ENCODE measurements at regions not wholly inside any gene's neighbourhood (a gene's known extent, or its start where the extent isn't known, plus 50 kb on each side); places are given as distances from the start of the nearest gene placed in this dataset.

GRCh38 chr5:125874057-125874456 is 549.2 kb upstream of the GRAMD2B start:
- no peak for DNase-seq
- Mint-ChIP-seq H3K4me1 (ENCODE audit: low read depth, unreplicated experiment) (peaks cover 5% of the 10 kb centered on the region), H3K9me3 (ENCODE audit: unreplicated experiment) (no peaks in the 10 kb centered on the region), H3K4me3 (ENCODE audit: unreplicated experiment) (no peak overlapping the region), H3K27me3 (ENCODE audit: unreplicated experiment) (no peaks in the 10 kb centered on the region), H3K36me3 (ENCODE audit: unreplicated experiment) (no peaks in the 10 kb centered on the region), H3K27ac (ENCODE audit: unreplicated experiment) (no peak overlapping the region)
- no peak for TF ChIP-seq CTCF (IDR thresholded peaks at IDR 0.05; ENCODE audit: partially characterized antibody, unreplicated experiment)

DNA sequence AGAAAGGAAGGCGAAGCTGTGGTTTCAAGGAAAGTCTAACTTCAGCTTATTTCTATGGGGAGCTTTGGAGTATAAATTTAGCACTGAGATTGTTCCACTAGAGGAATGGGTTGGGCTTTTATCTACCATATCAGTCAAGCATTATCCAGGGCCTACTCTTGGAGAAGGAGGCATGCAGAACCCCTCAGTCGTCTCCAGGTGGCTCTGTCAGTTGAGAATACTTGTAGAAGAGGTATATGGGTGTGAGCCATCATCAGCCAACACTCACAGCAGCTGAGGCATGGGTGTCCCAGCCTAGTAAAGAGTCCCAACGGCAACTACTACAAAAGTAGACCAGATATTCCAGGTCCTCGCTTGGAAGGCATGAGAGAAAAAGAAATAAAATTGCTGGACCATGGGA is 548.5 kb upstream of the GRAMD2B start:
- H3K36me3 Mint-ChIP-seq (ENCODE audit: unreplicated experiment), result no peaks in the 10 kb centered on the region
- no peaks in the 10 kb centered on the region for H3K9me3 Mint-ChIP-seq (ENCODE audit: unreplicated experiment)
- no peak overlapping the region for H3K4me3 Mint-ChIP-seq (ENCODE audit: unreplicated experiment)
- H3K4me1 Mint-ChIP-seq (ENCODE audit: low read depth, unreplicated experiment), result peaks cover 5% of the 10 kb centered on the region
- H3K27ac Mint-ChIP-seq (ENCODE audit: unreplicated experiment), result no peak overlapping the region
- TF ChIP-seq CTCF (IDR thresholded peaks at IDR 0.05; ENCODE audit: partially characterized antibody, unreplicated experiment), result no peak
- H3K27me3 Mint-ChIP-seq (ENCODE audit: unreplicated experiment), result no peaks in the 10 kb centered on the region
- DNase-seq, result no peak

DNA sequence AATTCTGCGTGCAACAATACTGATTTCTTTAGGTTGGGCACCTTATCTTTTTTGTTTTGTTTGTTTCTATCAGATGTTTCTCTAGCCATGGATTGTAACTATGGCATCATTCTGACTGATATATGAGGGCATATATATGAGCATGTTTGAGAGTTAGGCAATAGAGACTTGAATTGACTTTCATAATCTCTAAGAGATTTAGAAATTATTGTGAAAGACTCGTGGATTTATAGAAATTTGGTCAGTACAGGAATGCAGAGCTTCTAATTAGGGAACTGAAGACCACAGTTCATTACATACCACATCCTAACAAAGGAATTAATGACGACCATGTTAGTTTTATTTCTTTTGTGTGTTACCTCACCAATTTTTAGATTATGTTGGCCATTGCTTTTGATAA is 546.0 kb upstream of the GRAMD2B start:
- no peaks in the 10 kb centered on the region for H3K4me1 Mint-ChIP-seq (ENCODE audit: low read depth, unreplicated experiment)
- H3K9me3 Mint-ChIP-seq (ENCODE audit: unreplicated experiment), result no peaks in the 10 kb centered on the region
- no peak for TF ChIP-seq CTCF (IDR thresholded peaks at IDR 0.05; ENCODE audit: partially characterized antibody, unreplicated experiment)
- H3K4me3 Mint-ChIP-seq (ENCODE audit: unreplicated experiment), result no peak overlapping the region
- H3K36me3 Mint-ChIP-seq (ENCODE audit: unreplicated experiment), result no peaks in the 10 kb centered on the region
- H3K27ac Mint-ChIP-seq (ENCODE audit: unreplicated experiment), result no peak overlapping the region
- H3K27me3 Mint-ChIP-seq (ENCODE audit: unreplicated experiment), result no peaks in the 10 kb centered on the region
- DNase-seq, result no peak

DNA sequence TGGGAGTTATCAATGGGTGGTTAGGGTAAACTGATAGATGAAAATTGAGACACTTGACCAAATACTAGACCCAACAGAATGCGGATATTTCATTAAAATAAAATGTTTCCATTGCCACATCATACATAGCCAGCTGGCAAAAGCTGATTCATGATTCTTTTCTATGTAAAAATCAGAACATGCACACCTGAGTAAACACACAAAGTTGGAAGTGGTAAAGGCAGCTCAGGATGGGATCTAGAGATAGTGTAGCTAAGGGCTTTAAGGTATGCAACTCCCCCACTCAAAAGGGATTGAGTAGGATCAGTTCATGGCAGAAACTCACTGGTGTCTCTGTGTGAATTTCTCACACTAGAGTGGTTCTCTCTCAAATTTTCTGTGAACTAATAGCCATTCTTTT is 541.1 kb upstream of the GRAMD2B start:
- Mint-ChIP-seq H3K4me1 (ENCODE audit: low read depth, unreplicated experiment) (no peaks in the 10 kb centered on the region), H3K4me3 (ENCODE audit: unreplicated experiment) (no peak overlapping the region), H3K27ac (ENCODE audit: unreplicated experiment) (no peak overlapping the region), H3K9me3 (ENCODE audit: unreplicated experiment) (no peaks in the 10 kb centered on the region), H3K36me3 (ENCODE audit: unreplicated experiment) (no peaks in the 10 kb centered on the region), H3K27me3 (ENCODE audit: unreplicated experiment) (no peaks in the 10 kb centered on the region)
- no peak for DNase-seq
- TF ChIP-seq CTCF (IDR thresholded peaks at IDR 0.05; ENCODE audit: partially characterized antibody, unreplicated experiment), result no peak

DNA sequence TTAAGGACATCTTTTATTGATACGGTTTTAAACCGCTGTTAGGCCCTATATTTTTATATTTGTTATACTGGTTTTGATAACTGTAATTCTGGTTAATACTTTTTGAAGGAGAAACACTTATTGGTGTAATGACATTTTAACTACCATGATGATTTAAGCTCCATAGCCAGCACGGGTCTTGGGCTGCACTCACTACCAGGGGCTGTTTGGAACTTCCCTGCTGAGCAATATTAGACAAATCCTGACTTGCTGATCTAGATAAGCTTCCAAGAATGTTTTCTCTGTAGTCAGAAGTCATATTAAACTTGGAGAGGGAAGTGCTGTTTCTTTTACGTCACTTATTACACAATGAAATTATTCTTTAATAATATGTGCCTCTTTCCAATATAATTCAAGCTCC is 540.0 kb upstream of the GRAMD2B start:
- no peak overlapping the region for H3K4me3 Mint-ChIP-seq (ENCODE audit: unreplicated experiment)
- no peaks in the 10 kb centered on the region for H3K4me1 Mint-ChIP-seq (ENCODE audit: low read depth, unreplicated experiment)
- no peaks in the 10 kb centered on the region for H3K27me3 Mint-ChIP-seq (ENCODE audit: unreplicated experiment)
- no peak for TF ChIP-seq CTCF (IDR thresholded peaks at IDR 0.05; ENCODE audit: partially characterized antibody, unreplicated experiment)
- H3K36me3 Mint-ChIP-seq (ENCODE audit: unreplicated experiment), result no peaks in the 10 kb centered on the region
- DNase-seq, result no peak
- H3K9me3 Mint-ChIP-seq (ENCODE audit: unreplicated experiment), result no peaks in the 10 kb centered on the region
- H3K27ac Mint-ChIP-seq (ENCODE audit: unreplicated experiment), result no peak overlapping the region

Data from glutamatergic neuron (in vitro differentiated cells).